PC-3 (cell line): ENCODE measurements at regions not wholly inside any gene's neighbourhood (a gene's known extent, or its start where the extent isn't known, plus 50 kb on each side); places are given as distances from the start of the nearest gene placed in this dataset.

Experiments
- ATAC-seq: fragments of 200-7000 bp; cut with Tn5 transposase; 2 replicates; pipeline ENCODE4 v1.9.1; 2020; ENCODE audit warnings: mild to moderate bottlenecking, moderate library complexity
- BruUV-seq: library from RNA; stranded (reverse); fragments of 400-500 nt; replicated peaks from 2 replicates; lab custom pipeline; 2021; lab: Mats Ljungman, UMichigan
- CTCF ChIA-PET: fragments of 300-600 bp; sonication (Branson Sonifier 250); formaldehyde crosslinking; loops from one replicate; lab custom pipeline; 2022; ENCODE audit warnings: antibody characterized with exemption; lab: Charles Lee
- POLR2A ChIA-PET: fragments of 300-600 bp; sonication (Branson Sonifier 250); formaldehyde crosslinking; loops from one replicate; lab custom pipeline; 2022; ENCODE audit warnings: antibody characterized with exemption; ENCODE audit not compliant: unreplicated experiment; lab: Charles Lee
- DNase-seq: peaks from one replicate; pipeline ENCODE4 v3.0.0-alpha.2; 2015
- H2AFZ ChIP-seq: fragments of 300-600 bp; sonication (generic); 2 replicates; pipeline ENCODE4 v1.6.0; 2016; ENCODE audit warnings: antibody characterized with exemption, low read length
- H3F3A ChIP-seq: fragments of 300-600 bp; sonication (generic); one replicate; pipeline ENCODE4 v1.6.0; 2017; ENCODE audit warnings: antibody characterized with exemption, low read length, control low read depth, mild to moderate bottlenecking; ENCODE audit not compliant: unreplicated experiment
- H3K27ac ChIP-seq: fragments of 300-600 bp; sonication (generic); 2 replicates; pipeline ENCODE4 v1.5.1; 2016; ENCODE audit warnings: mild to moderate bottlenecking, low read length
- H3K27me3 ChIP-seq: fragments of 300-600 bp; sonication (generic); 2 replicates; pipeline ENCODE4 v1.6.1; 2016; ENCODE audit warnings: low read length, mixed read lengths
- H3K36me3 ChIP-seq: fragments of 300-600 bp; sonication (generic); 2 replicates; pipeline ENCODE4 v1.6.1; 2016; ENCODE audit warnings: low read depth, mixed run types, low read length, mixed read lengths
- H3K4me1 ChIP-seq: fragments of 300-600 bp; sonication (generic); 2 replicates; pipeline ENCODE4 v1.5.1; 2016; ENCODE audit warnings: low read length; ENCODE audit not compliant: insufficient read depth
- H3K4me2 ChIP-seq: fragments of 300-600 bp; sonication (generic); 2 replicates; pipeline ENCODE4 v1.6.0; 2016; ENCODE audit warnings: low read length
- H3K4me3 ChIP-seq: fragments of 300-600 bp; sonication (generic); 2 replicates; pipeline ENCODE4 v1.5.1; 2016; ENCODE audit warnings: mild to moderate bottlenecking, low read length, mixed read lengths
- H3K79me2 ChIP-seq: fragments of 300-600 bp; sonication (generic); 2 replicates; pipeline ENCODE4 v1.6.1; 2017; ENCODE audit warnings: low read length, mixed read lengths
- H3K9ac ChIP-seq: fragments of 300-600 bp; sonication (generic); 2 replicates; pipeline ENCODE4 v1.6.0; 2016; ENCODE audit warnings: mild to moderate bottlenecking, low read length
- H3K9me2 ChIP-seq: fragments of 300-600 bp; sonication (generic); replicated peaks from 2 replicates; pipeline ENCODE4 v1.6.1; 2016; ENCODE audit warnings: mixed run types, low read length, mixed read lengths
- H3K9me3 ChIP-seq: fragments of 300-600 bp; sonication (generic); 2 replicates; pipeline ENCODE4 v1.6.1; 2016; ENCODE audit warnings: low read length, mixed read lengths
- H4K20me1 ChIP-seq: fragments of 300-600 bp; sonication (generic); 2 replicates; pipeline ENCODE4 v1.6.1; 2016; ENCODE audit warnings: low read length, mixed read lengths
- EZH2 ChIP-seq: fragments of 300-600 bp; sonication (generic); IDR thresholded peaks from one replicate; pipeline ENCODE4 v1.6.1; 2017; ENCODE audit warnings: antibody characterized with exemption, mild to moderate bottlenecking, low read length; ENCODE audit not compliant: unreplicated experiment
- EZH2phosphoT487 ChIP-seq: fragments of 300-600 bp; sonication (generic); IDR thresholded peaks from 2 replicates; pipeline ENCODE4 v1.6.1; 2018; ENCODE audit warnings: mild to moderate bottlenecking, antibody characterized with exemption, low read length, borderline replicate concordance
- intact Hi-C: fragments of 100-400 bp; cut with micrococcal nuclease; formaldehyde crosslinking; loops from 2 replicates; pipeline ENCODE4 v1.9.0; 2023
- TF ChIP-seq, protein P1 (sequence below): fragments of 300-600 bp; sonication (generic); conservative IDR thresholded peaks from 2 replicates; pipeline ENCODE4 v1.5.1; 2017; ENCODE audit warnings: antibody characterized with exemption, low read depth, mild to moderate bottlenecking, low read length

DNA sequence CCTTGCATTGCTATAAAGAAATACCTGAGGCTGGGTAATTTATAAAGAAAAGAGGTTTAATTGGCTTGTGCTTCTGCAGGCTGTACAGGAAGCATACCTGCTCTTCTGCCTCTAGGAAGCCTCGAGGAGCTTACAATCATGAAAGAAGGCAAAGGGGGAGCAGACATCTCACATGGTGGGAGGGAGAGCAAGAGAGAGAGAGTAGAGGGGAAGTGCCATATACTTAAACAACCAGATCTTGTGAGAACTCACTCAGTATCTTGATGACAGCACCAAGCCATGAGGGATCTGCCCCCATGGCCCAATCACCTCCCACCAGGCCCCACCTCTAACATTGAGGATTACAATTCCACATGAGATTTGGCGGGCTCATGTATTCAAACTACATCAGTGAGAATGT lies 79.1 kb upstream of the HECW1 start:
- Histone ChIP-seq H3K4me3 (no peak overlapping the region), H3K79me2 (no peaks in the 10 kb centered on the region), H4K20me1 (no peaks in the 10 kb centered on the region), H3K27me3 (no peaks in the 10 kb centered on the region), H3K9me2 (no peaks in the 10 kb centered on the region), H3K4me1 (no peaks in the 10 kb centered on the region), H3K9me3 (no peaks in the 10 kb centered on the region), H2AFZ (no peak overlapping the region), H3K4me2 (no peak overlapping the region), H3K36me3 (no peaks in the 10 kb centered on the region), H3K9ac (no peak overlapping the region), H3F3A (no peaks in the 10 kb centered on the region), H3K27ac (no peak overlapping the region)
- intact Hi-C loops: no loop called here
- ChIA-PET CTCF (no interaction called here), POLR2A (no interaction called here)
- no peak for TF ChIP-seq EZH2
- no peak for TF ChIP-seq EZH2phosphoT487
- TF ChIP-seq, protein P1, sequence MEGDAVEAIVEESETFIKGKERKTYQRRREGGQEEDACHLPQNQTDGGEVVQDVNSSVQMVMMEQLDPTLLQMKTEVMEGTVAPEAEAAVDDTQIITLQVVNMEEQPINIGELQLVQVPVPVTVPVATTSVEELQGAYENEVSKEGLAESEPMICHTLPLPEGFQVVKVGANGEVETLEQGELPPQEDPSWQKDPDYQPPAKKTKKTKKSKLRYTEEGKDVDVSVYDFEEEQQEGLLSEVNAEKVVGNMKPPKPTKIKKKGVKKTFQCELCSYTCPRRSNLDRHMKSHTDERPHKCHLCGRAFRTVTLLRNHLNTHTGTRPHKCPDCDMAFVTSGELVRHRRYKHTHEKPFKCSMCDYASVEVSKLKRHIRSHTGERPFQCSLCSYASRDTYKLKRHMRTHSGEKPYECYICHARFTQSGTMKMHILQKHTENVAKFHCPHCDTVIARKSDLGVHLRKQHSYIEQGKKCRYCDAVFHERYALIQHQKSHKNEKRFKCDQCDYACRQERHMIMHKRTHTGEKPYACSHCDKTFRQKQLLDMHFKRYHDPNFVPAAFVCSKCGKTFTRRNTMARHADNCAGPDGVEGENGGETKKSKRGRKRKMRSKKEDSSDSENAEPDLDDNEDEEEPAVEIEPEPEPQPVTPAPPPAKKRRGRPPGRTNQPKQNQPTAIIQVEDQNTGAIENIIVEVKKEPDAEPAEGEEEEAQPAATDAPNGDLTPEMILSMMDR: no peak
- DNase-seq (no peak), ATAC-seq (no peak)
- BruUV-seq: no TSS peak

DNA sequence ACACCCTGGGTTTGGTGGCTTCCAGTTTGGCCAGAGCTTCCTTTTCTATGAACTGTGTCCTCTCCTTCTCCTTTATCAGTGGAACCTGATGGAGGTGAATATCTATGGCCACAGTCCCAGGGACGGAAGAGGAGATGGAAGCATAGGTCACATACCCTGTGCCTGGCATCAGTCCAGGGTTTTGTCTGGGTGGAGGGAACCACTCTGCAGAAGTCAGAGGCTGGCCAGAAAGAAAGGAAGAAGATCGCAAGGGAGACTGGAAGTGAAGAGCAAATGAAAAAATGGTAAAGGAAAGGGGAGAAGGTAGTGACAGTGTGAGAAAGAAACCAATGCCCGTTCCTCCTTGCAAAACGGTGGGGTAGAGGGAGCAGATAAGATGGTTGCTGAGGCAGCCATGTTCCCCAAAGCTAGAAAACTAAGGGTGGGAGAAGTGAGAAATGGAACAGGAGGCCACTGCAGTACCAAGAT lies 77.9 kb upstream of the HECW1 start:
- ChIA-PET POLR2A (no interaction called here), CTCF (no interaction called here)
- Histone ChIP-seq H3K27ac (no peak overlapping the region), H3K4me1 (no peaks in the 10 kb centered on the region), H4K20me1 (no peaks in the 10 kb centered on the region), H3K27me3 (no peaks in the 10 kb centered on the region), H2AFZ (no peak overlapping the region), H3K36me3 (no peaks in the 10 kb centered on the region), H3K9me2 (no peaks in the 10 kb centered on the region), H3K79me2 (no peaks in the 10 kb centered on the region), H3K9me3 (no peaks in the 10 kb centered on the region), H3K4me3 (no peak overlapping the region), H3K4me2 (no peak overlapping the region), H3K9ac (no peak overlapping the region), H3F3A (no peaks in the 10 kb centered on the region)
- intact Hi-C loops: no loop called here
- TF ChIP-seq, protein P1: no peak
- no peak for TF ChIP-seq EZH2phosphoT487
- no peak for TF ChIP-seq EZH2
- DNase-seq: no peak
- no peak for ATAC-seq
- BruUV-seq: no TSS peak

DNA sequence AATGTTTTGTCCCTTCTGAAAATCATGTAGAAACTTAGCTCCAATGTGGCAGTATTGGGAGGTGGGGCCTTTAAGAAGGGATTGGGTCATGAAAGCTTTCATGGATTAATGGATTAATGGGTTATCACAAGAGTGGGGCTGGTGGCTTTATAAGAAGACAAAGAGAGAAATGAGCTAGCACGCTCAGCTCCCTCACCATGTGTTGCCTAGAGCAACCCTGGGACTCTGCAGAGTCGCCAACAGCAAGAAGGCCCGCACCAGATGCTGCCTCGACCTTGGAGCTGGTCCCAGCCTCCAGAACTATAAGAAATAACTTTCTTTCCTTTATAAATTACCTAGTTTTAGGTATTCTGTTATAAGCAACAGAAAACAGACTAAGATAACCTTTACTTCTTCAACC lies 74.9 kb upstream of the HECW1 start:
- ATAC-seq (no peak), DNase-seq (no peak)
- CTCF ChIA-PET: no interaction called here
- Histone ChIP-seq H4K20me1 (no peaks in the 10 kb centered on the region), H3K9me2 (no peaks in the 10 kb centered on the region), H3K27me3 (no peaks in the 10 kb centered on the region), H3K79me2 (no peaks in the 10 kb centered on the region), H3K9me3 (no peaks in the 10 kb centered on the region), H3K9ac (no peak overlapping the region), H3K4me1 (no peaks in the 10 kb centered on the region), H3K27ac (no peak overlapping the region), H3K4me3 (no peak overlapping the region), H3F3A (no peaks in the 10 kb centered on the region), H3K36me3 (no peaks in the 10 kb centered on the region), H2AFZ (no peak overlapping the region), H3K4me2 (no peak overlapping the region)
- TF ChIP-seq, protein P1: no peak
- no peak for TF ChIP-seq EZH2
- POLR2A ChIA-PET: interaction anchor here (0.5 kb wide), 1 partner anchor 194 kb away, joined by 6 read pairs; no protein-coding TSS in a partner anchor
- BruUV-seq: no TSS peak
- intact Hi-C loops: no loop called here
